ENCODE measurements at regions not wholly inside any gene's neighbourhood (a gene's known extent, or its start where the extent isn't known, plus 50 kb on each side); places are given as distances from the start of the nearest gene placed in this dataset.

DNA sequence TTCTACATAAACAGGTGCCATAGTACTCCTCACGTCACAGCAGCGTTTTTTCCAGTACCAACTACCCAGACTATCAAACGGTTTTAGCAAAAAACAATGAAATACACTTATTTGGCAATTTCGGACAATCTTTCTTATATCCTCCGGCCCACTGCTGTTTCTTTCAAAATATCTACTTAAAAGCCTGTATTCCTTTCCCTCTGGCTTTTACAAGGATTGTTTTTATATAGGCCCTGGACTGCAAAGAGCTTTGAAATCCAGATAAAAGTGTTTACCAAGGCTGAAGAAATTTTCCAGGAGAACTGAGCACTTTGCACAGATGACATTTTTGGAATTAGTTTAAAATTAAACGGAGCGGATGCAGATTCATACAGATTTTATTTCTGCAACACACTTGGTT, 255.9 kb upstream of the STARD13 start:
- Histone ChIP-seq H2BK20ac (ENCODE audit: low read depth, low read length) (peak overlapping the region; percentile 61), H3K27ac (ENCODE audit: insufficient read depth, low read length) (peak overlapping the region; percentile 92; the same call in 1 of the 2 replicates), H3K9me1 (ENCODE audit: insufficient read depth, low read length) (peaks cover 3% of the 10 kb centered on the region; the same call in 1 of the 2 replicates), H3K36me3 (ENCODE audit: control insufficient read depth, insufficient read depth, low read length) (no peaks in the 10 kb centered on the region), H3K79me1 (ENCODE audit: low read depth in 1 of 2, low read length in 2 of 2) (peaks cover 5 to 18% of the 10 kb centered on the region in 2 experiments; a peak in 3 of 4 replicates), H2BK15ac (ENCODE audit: low read depth, low read length) (peak overlapping the region; percentile 91; the same call in 2 of the 3 replicates), H4K8ac (ENCODE audit: low read depth in 2 of 2, low read length in 2 of 2) (peak overlapping the region; percentile 61 to 99), H3K4ac (ENCODE audit: low read depth, low read length) (peak overlapping the region; percentile 99; the same call in 1 of the 2 replicates), H2BK120ac (ENCODE audit: low read depth, low read length) (peak overlapping the region; percentile 98), H3K9ac (ENCODE audit: low read depth, low read length) (peak overlapping the region; percentile 87; the same call in 1 of the 2 replicates), H3K4me2 (ENCODE audit: low read depth, low read length) (peak overlapping the region; percentile 27; the same call in 1 of the 2 replicates), H4K20me1 (ENCODE audit: insufficient read depth, low read length) (no peaks in the 10 kb centered on the region), H3K4me1 (ENCODE audit: control insufficient read depth, insufficient read depth, low read length) (peaks cover 12% of the 10 kb centered on the region), H3K56ac (ENCODE audit: extremely low read depth, insufficient read depth, low read length) (peak overlapping the region; percentile 97; the same call in 1 of the 2 replicates), H2AFZ (replicated peaks; ENCODE audit: low read length, poor library complexity) (no peak overlapping the region), H3K27me3 (ENCODE audit: control insufficient read depth, insufficient read depth, low read length) (no peaks in the 10 kb centered on the region), H2AK5ac (ENCODE audit: low read depth, low read length) (peak overlapping the region; percentile 40), H2BK5ac (ENCODE audit: low read depth, low read length, poor library complexity, severe bottlenecking) (peak overlapping the region; percentile 95), H3K14ac (replicated peaks; ENCODE audit: low read depth, low read length) (peak overlapping the region; percentile 97), H4K5ac (ENCODE audit: low read depth, low read length) (peak overlapping the region; percentile 48; the same call in 1 of the 2 replicates), H4K91ac (ENCODE audit: insufficient read depth, low read depth, low read length) (peak overlapping the region; percentile 60), H3K23ac (ENCODE audit: low read depth, low read length) (peak overlapping the region; percentile 85), H2AK9ac (replicated peaks; ENCODE audit: low read depth, low read length, poor library complexity) (no peak overlapping the region), H3K9me3 (ENCODE audit: control insufficient read depth, insufficient read depth, low read length) (no peaks in the 10 kb centered on the region), H3K18ac (ENCODE audit: low read depth, low read length) (peak overlapping the region; percentile 95; the same call in 1 of the 2 replicates), H3K4me3 (ENCODE audit: insufficient read depth, low read depth, low read length) (no peak overlapping the region)
- DNase-seq (no peak), ATAC-seq (ENCODE audit: low read depth) (no peak)
- in situ Hi-C loops (cut with MboI; ENCODE audit: low sequenced_read_pairs), result loop anchor here (5.0 to 10.0 kb wide), 2 partner anchors 181 to 957 kb away; partner anchors contain the start of gene PDS5B
- ChIA-PET POLR2A (ENCODE audit: unreplicated experiment) (no interaction called here), CTCF (no interaction called here)
- dilution Hi-C loops (cut with HindIII; ENCODE audit: low sequenced_read_pairs, unreplicated experiment), result no loop called here
- WGBS, 2 experiments (ENCODE audit: extremely low coverage in 2 of 2, insufficient read length in 1 of 2), result 79% methylated on average over 3 of the region's 7 CpGs; no CpG with 5 or more reads in 1 of the 2 experiments
- TF ChIP-seq CHD1 (IDR thresholded peaks at IDR 0.05; ENCODE audit: low read depth, low read length), result no peak
- TF ChIP-seq RAD21 (IDR thresholded peaks at IDR 0.05; ENCODE audit: low read length), result no peak
- TF ChIP-seq MAFK (IDR thresholded peaks at IDR 0.05; ENCODE audit: low read depth, low read length), result no peak
- TF ChIP-seq, protein P1, sequence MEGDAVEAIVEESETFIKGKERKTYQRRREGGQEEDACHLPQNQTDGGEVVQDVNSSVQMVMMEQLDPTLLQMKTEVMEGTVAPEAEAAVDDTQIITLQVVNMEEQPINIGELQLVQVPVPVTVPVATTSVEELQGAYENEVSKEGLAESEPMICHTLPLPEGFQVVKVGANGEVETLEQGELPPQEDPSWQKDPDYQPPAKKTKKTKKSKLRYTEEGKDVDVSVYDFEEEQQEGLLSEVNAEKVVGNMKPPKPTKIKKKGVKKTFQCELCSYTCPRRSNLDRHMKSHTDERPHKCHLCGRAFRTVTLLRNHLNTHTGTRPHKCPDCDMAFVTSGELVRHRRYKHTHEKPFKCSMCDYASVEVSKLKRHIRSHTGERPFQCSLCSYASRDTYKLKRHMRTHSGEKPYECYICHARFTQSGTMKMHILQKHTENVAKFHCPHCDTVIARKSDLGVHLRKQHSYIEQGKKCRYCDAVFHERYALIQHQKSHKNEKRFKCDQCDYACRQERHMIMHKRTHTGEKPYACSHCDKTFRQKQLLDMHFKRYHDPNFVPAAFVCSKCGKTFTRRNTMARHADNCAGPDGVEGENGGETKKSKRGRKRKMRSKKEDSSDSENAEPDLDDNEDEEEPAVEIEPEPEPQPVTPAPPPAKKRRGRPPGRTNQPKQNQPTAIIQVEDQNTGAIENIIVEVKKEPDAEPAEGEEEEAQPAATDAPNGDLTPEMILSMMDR (conservative IDR thresholded peaks at IDR 0.05; ENCODE audit: low read depth, low read length), result no peak
- no peak for TF ChIP-seq SMC3 (IDR thresholded peaks at IDR 0.05; ENCODE audit: low read depth, low read length)
- no peak for TF ChIP-seq CEBPB (IDR thresholded peaks at IDR 0.05; ENCODE audit: low read depth, low read length)
- no peak for TF ChIP-seq RCOR1 (IDR thresholded peaks at IDR 0.05; ENCODE audit: insufficient replicate concordance, low read length)
- no peak for TF ChIP-seq MAZ (IDR thresholded peaks at IDR 0.05; ENCODE audit: borderline replicate concordance, low read depth, low read length)
- no peak for TF ChIP-seq FOS (IDR thresholded peaks at IDR 0.05; ENCODE audit: low read depth, low read length)
- no peak for TF ChIP-seq NFE2L2 (IDR thresholded peaks at IDR 0.05; ENCODE audit: low read depth, low read length)
- no peak for TF ChIP-seq USF2 (IDR thresholded peaks at IDR 0.05; ENCODE audit: low read depth, low read length)
- TF ChIP-seq BHLHE40 (IDR thresholded peaks at IDR 0.05; ENCODE audit: low read depth, low read length), result no peak
- TF ChIP-seq MXI1 (IDR thresholded peaks at IDR 0.05; ENCODE audit: borderline replicate concordance, low read depth, low read length), result no peak
- no peak for TF ChIP-seq POLR2A (IDR thresholded peaks at IDR 0.05; ENCODE audit: low read depth, low read length)
- no peak for TF ChIP-seq RFX5 (IDR thresholded peaks at IDR 0.05; ENCODE audit: low read depth, low read length)
- TF ChIP-seq, protein P2, sequence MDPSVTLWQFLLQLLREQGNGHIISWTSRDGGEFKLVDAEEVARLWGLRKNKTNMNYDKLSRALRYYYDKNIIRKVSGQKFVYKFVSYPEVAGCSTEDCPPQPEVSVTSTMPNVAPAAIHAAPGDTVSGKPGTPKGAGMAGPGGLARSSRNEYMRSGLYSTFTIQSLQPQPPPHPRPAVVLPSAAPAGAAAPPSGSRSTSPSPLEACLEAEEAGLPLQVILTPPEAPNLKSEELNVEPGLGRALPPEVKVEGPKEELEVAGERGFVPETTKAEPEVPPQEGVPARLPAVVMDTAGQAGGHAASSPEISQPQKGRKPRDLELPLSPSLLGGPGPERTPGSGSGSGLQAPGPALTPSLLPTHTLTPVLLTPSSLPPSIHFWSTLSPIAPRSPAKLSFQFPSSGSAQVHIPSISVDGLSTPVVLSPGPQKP (IDR thresholded peaks at IDR 0.05; ENCODE audit: borderline replicate concordance, low read depth, low read length), result no peak
- BruUV-seq (replicated peaks), result no TSS peak
- intact Hi-C loops (cut with micrococcal nuclease), result loop anchor here (5.0 to 10.0 kb wide), 3 partner anchors 414 to 897 kb away; no protein-coding TSS in a partner anchor

All from IMR-90 (cell line).